Skeletal muscle tissue (tissue), 3 donors: ENCODE measurements at regions not wholly inside any gene's neighbourhood (a gene's known extent, or its start where the extent isn't known, plus 50 kb on each side); places are given as distances from the start of the nearest gene placed in this dataset.

Source experiments
- H3K27ac ChIP-seq: one replicate; pipeline ENCODE4 v1.7.0; 2013; ENCODE audit warnings: mild to moderate bottlenecking, low read depth, low read length, inconsistent platforms
- H3K27me3 ChIP-seq, 3 donors: one replicate each; pipeline ENCODE4 v1.7.0; 2013; ENCODE audit warnings: low read length in 3 of 3; ENCODE audit not compliant: control insufficient read depth in 3 of 3, insufficient read depth in 3 of 3
- H3K36me3 ChIP-seq, 3 donors: one replicate each; pipeline ENCODE4 v1.7.0; 2013; ENCODE audit warnings: low read length in 3 of 3; ENCODE audit not compliant: control insufficient read depth in 3 of 3, insufficient read depth in 3 of 3
- H3K4me1 ChIP-seq, 3 donors: one replicate each; pipeline ENCODE4 v1.7.0; 2013; ENCODE audit warnings: low read length in 3 of 3, mild to moderate bottlenecking in 3 of 3; ENCODE audit not compliant: control insufficient read depth in 3 of 3, insufficient read depth in 3 of 3
- H3K4me3 ChIP-seq, 3 donors: one replicate each; pipeline ENCODE4 v1.7.0; 2013; ENCODE audit warnings: low read length in 3 of 3
- H3K9ac ChIP-seq, 3 donors: one replicate each; pipeline ENCODE4 v1.7.0; 2013; ENCODE audit warnings: low read length in 3 of 3, mild to moderate bottlenecking in 3 of 3, moderate library complexity in 2 of 3, low read depth in 1 of 3
- H3K9me3 ChIP-seq, 3 donors: one replicate each; pipeline ENCODE4 v1.7.0; 2013; ENCODE audit warnings: low read length in 3 of 3; ENCODE audit not compliant: control insufficient read depth in 3 of 3
- donor health status: Osteomylitis.

GRCh38 chr17:15029469-15029868, 235.7 kb downstream of the PMP22 start:
- no peak overlapping the region for H3K9ac ChIP-seq
- H3K27ac ChIP-seq, result no peak overlapping the region
- no peaks in the 10 kb centered on the region for H3K4me1 ChIP-seq
- peaks cover 0 to 2% (median 2%) of the 10 kb centered on the region in 3 donors for H3K27me3 ChIP-seq
- H3K4me3 ChIP-seq, result no peak overlapping the region
- H3K9me3 ChIP-seq, result no peaks in the 10 kb centered on the region
- H3K36me3 ChIP-seq, result no peaks in the 10 kb centered on the region

GRCh38 chr17:15027853-15028252, 237.3 kb downstream of the PMP22 start:
- no peaks in the 10 kb centered on the region for H3K9me3 ChIP-seq
- no peaks in the 10 kb centered on the region for H3K36me3 ChIP-seq
- H3K27ac ChIP-seq, result no peak overlapping the region
- no peak overlapping the region for H3K4me3 ChIP-seq
- H3K4me1 ChIP-seq, result no peaks in the 10 kb centered on the region
- H3K9ac ChIP-seq, result no peak overlapping the region
- no peaks in the 10 kb centered on the region for H3K27me3 ChIP-seq

- Histone ChIP-seq H3K36me3 (no peaks in the 10 kb centered on the region), H3K27ac (no peak overlapping the region), H3K4me3 (no peak overlapping the region), H3K9me3 (no peaks in the 10 kb centered on the region), H3K9ac (no peak overlapping the region), H3K27me3 (no peaks in the 10 kb centered on the region), H3K4me1 (no peaks in the 10 kb centered on the region)
Observed at GRCh38 chr17:15026088-15026487, 239.0 kb downstream of the PMP22 start.

GRCh38 chr17:15023589-15024336, 241.4 kb downstream of the PMP22 start:
- Histone ChIP-seq H3K9ac (no peak overlapping the region), H3K36me3 (no peaks in the 10 kb centered on the region), H3K4me1 (no peaks in the 10 kb centered on the region)

GRCh38 chr17:15019158-15019557, 246.0 kb downstream of the PMP22 start:
- Histone ChIP-seq H3K4me1 (no peaks in the 10 kb centered on the region), H3K9ac (no peak overlapping the region), H3K4me3 (no peak overlapping the region), H3K27me3 (no peaks in the 10 kb centered on the region), H3K9me3 (no peaks in the 10 kb centered on the region), H3K27ac (no peak overlapping the region), H3K36me3 (no peaks in the 10 kb centered on the region)

More at GRCh38 chr17:15023589-15024336, 241.4 kb downstream of the PMP22 start:
- Histone ChIP-seq H3K4me3 (no peak overlapping the region), H3K27ac (no peak overlapping the region), H3K9me3 (no peaks in the 10 kb centered on the region), H3K27me3 (no peaks in the 10 kb centered on the region)

- Histone ChIP-seq H3K36me3 (no peaks in the 10 kb centered on the region), H3K9me3 (no peaks in the 10 kb centered on the region), H3K27ac (no peak overlapping the region), H3K27me3 (no peaks in the 10 kb centered on the region), H3K4me3 (no peak overlapping the region), H3K4me1 (peaks cover 0 to under 1% (median 0%) of the 10 kb centered on the region in 3 donors), H3K9ac (no peak overlapping the region)
Observed at GRCh38 chr17:15012351-15012980, 252.7 kb downstream of the PMP22 start.

- Histone ChIP-seq H3K4me1 (peaks cover 0 to 2% (median 0%) of the 10 kb centered on the region in 3 donors), H3K27me3 (no peaks in the 10 kb centered on the region), H3K9ac (no peak overlapping the region), H3K9me3 (no peaks in the 10 kb centered on the region), H3K4me3 (no peak overlapping the region), H3K27ac (no peak overlapping the region), H3K36me3 (no peaks in the 10 kb centered on the region)
Observed at GRCh38 chr17:15009087-15009486, 256.0 kb downstream of the PMP22 start.

GRCh38 chr17:15007147-15007553, 258.0 kb downstream of the PMP22 start:
- H3K27me3 ChIP-seq, result no peaks in the 10 kb centered on the region
- H3K4me3 ChIP-seq, result no peak overlapping the region
- H3K27ac ChIP-seq, result no peak overlapping the region
- H3K9me3 ChIP-seq, result no peaks in the 10 kb centered on the region
- no peak overlapping the region for H3K9ac ChIP-seq
- peaks cover 0 to 2% (median 0%) of the 10 kb centered on the region in 3 donors for H3K4me1 ChIP-seq
- no peaks in the 10 kb centered on the region for H3K36me3 ChIP-seq

- Histone ChIP-seq H3K4me1 (peaks cover 0 to 2% (median 0%) of the 10 kb centered on the region in 3 donors), H3K4me3 (no peak overlapping the region), H3K36me3 (no peaks in the 10 kb centered on the region), H3K27me3 (no peaks in the 10 kb centered on the region), H3K9ac (no peak overlapping the region), H3K9me3 (no peaks in the 10 kb centered on the region), H3K27ac (no peak overlapping the region)
Observed at GRCh38 chr17:15006421-15007128, 258.6 kb downstream of the PMP22 start.

GRCh38 chr17:15000661-15001060, 264.5 kb downstream of the PMP22 start:
- H3K27me3 ChIP-seq, result no peaks in the 10 kb centered on the region
- no peak overlapping the region for H3K9ac ChIP-seq
- no peak overlapping the region for H3K4me3 ChIP-seq
- no peak overlapping the region for H3K27ac ChIP-seq
- H3K36me3 ChIP-seq, result no peaks in the 10 kb centered on the region
- no peaks in the 10 kb centered on the region for H3K4me1 ChIP-seq
- no peaks in the 10 kb centered on the region for H3K9me3 ChIP-seq
